ENCODE measurements at regions not wholly inside any gene's neighbourhood (a gene's known extent, or its start where the extent isn't known, plus 50 kb on each side); places are given as distances from the start of the nearest gene placed in this dataset.

GRCh38 chr2:220779931-220780330 lies 792.2 kb downstream of the EPHA4 start:
- POLR2A ChIA-PET = no interaction called here
- TF ChIP-seq, protein P1, sequence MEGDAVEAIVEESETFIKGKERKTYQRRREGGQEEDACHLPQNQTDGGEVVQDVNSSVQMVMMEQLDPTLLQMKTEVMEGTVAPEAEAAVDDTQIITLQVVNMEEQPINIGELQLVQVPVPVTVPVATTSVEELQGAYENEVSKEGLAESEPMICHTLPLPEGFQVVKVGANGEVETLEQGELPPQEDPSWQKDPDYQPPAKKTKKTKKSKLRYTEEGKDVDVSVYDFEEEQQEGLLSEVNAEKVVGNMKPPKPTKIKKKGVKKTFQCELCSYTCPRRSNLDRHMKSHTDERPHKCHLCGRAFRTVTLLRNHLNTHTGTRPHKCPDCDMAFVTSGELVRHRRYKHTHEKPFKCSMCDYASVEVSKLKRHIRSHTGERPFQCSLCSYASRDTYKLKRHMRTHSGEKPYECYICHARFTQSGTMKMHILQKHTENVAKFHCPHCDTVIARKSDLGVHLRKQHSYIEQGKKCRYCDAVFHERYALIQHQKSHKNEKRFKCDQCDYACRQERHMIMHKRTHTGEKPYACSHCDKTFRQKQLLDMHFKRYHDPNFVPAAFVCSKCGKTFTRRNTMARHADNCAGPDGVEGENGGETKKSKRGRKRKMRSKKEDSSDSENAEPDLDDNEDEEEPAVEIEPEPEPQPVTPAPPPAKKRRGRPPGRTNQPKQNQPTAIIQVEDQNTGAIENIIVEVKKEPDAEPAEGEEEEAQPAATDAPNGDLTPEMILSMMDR (IDR thresholded peaks at IDR 0.05; ENCODE audit: control extremely low read depth, extremely low read depth, low read depth, missing control alignments) = no peak
- no peak for DNase-seq (ENCODE audit: extremely low spot score)
- CTCF ChIA-PET = no interaction called here

DNA sequence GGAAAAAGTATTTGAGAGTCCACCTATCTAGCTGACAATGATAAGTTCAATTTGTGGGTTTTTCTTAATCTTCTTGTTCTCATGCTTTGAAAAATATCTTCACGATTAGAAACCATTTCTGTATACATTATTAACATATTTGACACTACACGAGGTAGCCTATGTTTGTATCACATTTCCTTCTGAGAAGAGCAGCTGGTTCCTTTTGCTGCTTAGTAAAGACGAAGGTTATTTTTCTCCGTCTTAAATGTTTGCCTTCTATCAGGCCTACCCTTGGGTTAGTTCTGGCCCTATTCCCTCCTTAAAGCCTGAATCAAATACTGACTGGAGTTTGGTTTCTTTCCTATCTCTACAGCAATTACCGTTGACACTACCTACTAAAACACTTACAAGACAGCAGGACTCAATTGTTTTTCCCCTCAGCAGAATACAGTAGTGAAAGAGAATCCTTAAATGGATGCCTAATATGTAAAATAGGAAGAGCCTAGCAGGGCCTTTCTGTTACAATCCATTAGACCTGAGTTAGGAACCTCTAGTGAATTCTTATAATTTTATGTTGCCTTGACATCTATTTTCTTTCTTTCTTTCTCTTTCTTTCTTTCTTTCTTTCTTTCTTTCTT lies 790.4 kb downstream of the EPHA4 start:
- CTCF ChIA-PET = no interaction called here

GRCh38 chr2:220782609-220783113 lies 789.4 kb downstream of the EPHA4 start:
- ChIA-PET CTCF (no interaction called here), POLR2A (no interaction called here)

More for the DNA sequence above, 790.4 kb downstream of the EPHA4 start:
- TF ChIP-seq, protein P1 (IDR thresholded peaks at IDR 0.05; ENCODE audit: control extremely low read depth, extremely low read depth, low read depth, missing control alignments) = no peak
- POLR2A ChIA-PET = no interaction called here
- DNase-seq (ENCODE audit: extremely low spot score) = no peak

DNA sequence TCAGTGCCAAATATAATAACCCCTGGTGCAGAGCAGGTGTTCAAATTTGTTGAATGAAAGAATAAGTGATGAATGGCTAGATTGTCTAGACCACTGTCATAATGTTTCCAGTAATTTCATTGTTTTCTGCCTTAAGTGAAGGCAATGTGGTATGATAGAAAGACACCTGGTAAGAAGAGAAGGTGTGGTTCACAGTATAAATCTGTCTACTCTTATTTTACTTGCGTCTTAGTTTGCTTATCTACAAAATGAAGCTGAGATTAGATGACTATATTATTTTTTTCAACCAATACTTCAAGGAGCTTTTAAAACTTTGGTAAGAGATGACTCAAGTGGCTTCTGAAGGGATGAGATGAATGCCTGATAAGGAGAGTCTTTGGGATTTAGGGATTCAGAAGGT lies 788.4 kb downstream of the EPHA4 start:
- TF ChIP-seq, protein P1 (IDR thresholded peaks at IDR 0.05; ENCODE audit: control extremely low read depth, extremely low read depth, low read depth, missing control alignments) = no peak
- POLR2A ChIA-PET = no interaction called here
- DNase-seq (ENCODE audit: extremely low spot score) = no peak
- CTCF ChIA-PET = no interaction called here

More at GRCh38 chr2:220782609-220783113, 789.4 kb downstream of the EPHA4 start:
- TF ChIP-seq, protein P1 (IDR thresholded peaks at IDR 0.05; ENCODE audit: control extremely low read depth, extremely low read depth, low read depth, missing control alignments) = no peak
- DNase-seq (ENCODE audit: extremely low spot score) = no peak

GRCh38 chr2:220785178-220785577 lies 786.9 kb downstream of the EPHA4 start:
- no peak for DNase-seq (ENCODE audit: extremely low spot score)
- ChIA-PET POLR2A (no interaction called here), CTCF (interaction anchor here (1.1 kb wide), 1 partner anchor 10 kb away, joined by 4 read pairs; no protein-coding TSS in a partner anchor)
- TF ChIP-seq, protein P1 (IDR thresholded peaks at IDR 0.05; ENCODE audit: control extremely low read depth, extremely low read depth, low read depth, missing control alignments) = no peak

DNA sequence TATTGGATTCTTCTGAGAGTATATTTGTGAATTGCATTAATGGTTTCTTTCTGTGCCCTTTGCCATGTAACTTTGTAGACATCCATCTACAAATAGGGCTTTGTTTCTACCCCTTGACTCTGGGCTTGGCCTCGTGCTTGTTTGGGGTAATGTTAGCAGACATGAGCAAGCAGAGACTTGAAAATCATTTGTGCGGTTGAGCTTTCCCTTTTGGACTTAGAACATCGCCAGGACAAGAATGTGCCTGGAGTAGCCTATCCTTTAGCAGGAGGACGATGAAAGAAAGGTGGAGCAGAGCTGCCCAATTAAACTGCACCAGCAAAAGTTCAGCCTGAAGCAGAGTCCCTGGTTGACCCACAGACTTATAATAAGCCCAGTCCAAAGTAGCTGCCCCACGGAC lies 785.9 kb downstream of the EPHA4 start:
- TF ChIP-seq, protein P1 (IDR thresholded peaks at IDR 0.05; ENCODE audit: control extremely low read depth, extremely low read depth, low read depth, missing control alignments) = no peak

More for the DNA sequence above, 785.9 kb downstream of the EPHA4 start:
- POLR2A ChIA-PET = no interaction called here
- DNase-seq (ENCODE audit: extremely low spot score) = no peak
- CTCF ChIA-PET = interaction anchor here (1.4 kb wide), 1 partner anchor 20 kb away, joined by 4 read pairs; no protein-coding TSS in a partner anchor

Data from GM10248 (cell line).